Neutrophil (primary cell): ENCODE measurements at regions not wholly inside any gene's neighbourhood (a gene's known extent, or its start where the extent isn't known, plus 50 kb on each side); places are given as distances from the start of the nearest gene placed in this dataset.

Experiments
- H3K27ac ChIP-seq: fragments of 200-600 bp; sonication (generic); 2 replicates; pipeline ENCODE4 v1.5.1; 2016; ENCODE audit warnings: mild to moderate bottlenecking, moderate library complexity
- H3K27me3 ChIP-seq: fragments of 200-600 bp; sonication (generic); 2 replicates; pipeline ENCODE4 v1.6.0; 2016; ENCODE audit warnings: mild to moderate bottlenecking
- H3K36me3 ChIP-seq: fragments of 200-600 bp; sonication (generic); 2 replicates; pipeline ENCODE4 v1.5.1; 2017
- H3K4me1 ChIP-seq, 2 experiments: fragments of 200-600 bp in 1 of 2; sonication (generic) in 1 of 2; 1 replicate in 1 of 2; 2 replicates in 1 of 2; pipeline versions ENCODE4 v1.5.1 to v1.6.1; 2013 to 2016; ENCODE audit warnings: low read depth in 1 of 2, low read length in 1 of 2, mild to moderate bottlenecking in 1 of 2, moderate library complexity in 1 of 2; ENCODE audit not compliant: control insufficient read depth in 1 of 2, insufficient read depth in 1 of 2
- H3K4me3 ChIP-seq, 2 experiments: fragments of 200-600 bp in 1 of 2; sonication (generic) in 1 of 2; 1 replicate in 1 of 2; 2 replicates in 1 of 2; pipeline ENCODE4 v1.5.1; 2013 to 2016; ENCODE audit warnings: low read depth in 1 of 2, low read length in 1 of 2, mild to moderate bottlenecking in 1 of 2, moderate library complexity in 1 of 2
- H3K9me3 ChIP-seq: fragments of 200-600 bp; sonication (generic); 2 replicates; pipeline ENCODE4 v1.5.1; 2016
- CTCF ChIP-seq: fragments of 200-600 bp; sonication (generic); IDR thresholded peaks from 2 replicates; pipeline ENCODE4 v1.5.1; 2016; ENCODE audit warnings: antibody characterized with exemption

- Histone ChIP-seq H3K4me3 (no peak overlapping the region), H3K27ac (no peak overlapping the region), H3K27me3 (no peaks in the 10 kb centered on the region), H3K9me3 (no peaks in the 10 kb centered on the region), H3K4me1 (no peaks in the 10 kb centered on the region), H3K36me3 (no peaks in the 10 kb centered on the region)
- no peak for TF ChIP-seq CTCF
Measured at GRCh38 chr2:59180111-59180510, 939.0 kb upstream of the FANCL start.

- Histone ChIP-seq H3K27me3 (no peaks in the 10 kb centered on the region), H3K36me3 (no peaks in the 10 kb centered on the region), H3K4me3 (no peak overlapping the region), H3K9me3 (no peaks in the 10 kb centered on the region), H3K4me1 (no peaks in the 10 kb centered on the region), H3K27ac (no peak overlapping the region)
- TF ChIP-seq CTCF: no peak
Measured at GRCh38 chr2:59177748-59178147, 936.6 kb upstream of the FANCL start.

GRCh38 chr2:59176737-59177136, 935.6 kb upstream of the FANCL start:
- H3K4me1 ChIP-seq: no peaks in the 10 kb centered on the region
- H3K4me3 ChIP-seq: no peak overlapping the region
- TF ChIP-seq CTCF: no peak
- H3K27ac ChIP-seq: no peak overlapping the region
- no peaks in the 10 kb centered on the region for H3K27me3 ChIP-seq
- no peaks in the 10 kb centered on the region for H3K9me3 ChIP-seq
- no peaks in the 10 kb centered on the region for H3K36me3 ChIP-seq

DNA sequence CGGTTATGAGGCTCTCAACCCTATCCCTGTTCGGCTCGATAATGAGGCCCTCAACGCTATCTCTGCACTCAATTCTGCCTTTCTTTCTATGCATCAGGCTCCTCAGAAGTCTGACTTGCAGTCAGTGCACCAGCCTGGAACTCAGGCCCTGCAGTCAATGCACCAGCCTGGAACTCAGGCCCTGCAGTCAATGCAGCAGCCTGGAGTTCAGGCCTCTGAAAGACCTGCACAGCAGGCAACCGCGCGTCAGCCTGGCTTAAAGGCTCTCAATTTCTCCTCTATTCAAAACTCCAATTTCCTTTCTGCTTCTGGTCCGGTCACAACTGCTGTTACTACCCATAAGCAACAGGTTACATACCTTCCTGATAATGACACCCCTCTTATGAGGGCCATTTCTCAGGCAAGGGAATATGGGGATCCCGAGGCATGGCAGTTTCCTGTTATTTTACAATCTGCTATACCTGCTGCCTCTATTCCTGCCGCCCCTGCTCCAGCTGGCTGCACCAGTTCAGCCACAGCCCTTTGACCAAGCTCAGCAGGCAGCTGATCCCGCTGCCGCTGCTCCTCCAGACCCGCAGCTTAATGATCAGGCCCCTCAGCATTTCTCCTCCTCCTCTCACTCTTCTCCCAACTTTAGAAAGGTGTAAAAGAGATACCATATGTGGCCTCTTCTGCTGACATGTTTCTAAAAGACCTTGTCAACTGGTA, 933.6 kb upstream of the FANCL start:
- H3K36me3 ChIP-seq: no peaks in the 10 kb centered on the region
- H3K4me3 ChIP-seq: no peak overlapping the region
- TF ChIP-seq CTCF: no peak
- no peaks in the 10 kb centered on the region for H3K27me3 ChIP-seq
- no peaks in the 10 kb centered on the region for H3K4me1 ChIP-seq
- no peak overlapping the region for H3K27ac ChIP-seq
- no peaks in the 10 kb centered on the region for H3K9me3 ChIP-seq

GRCh38 chr2:59173325-59173724, 932.2 kb upstream of the FANCL start:
- no peaks in the 10 kb centered on the region for H3K9me3 ChIP-seq
- no peaks in the 10 kb centered on the region for H3K4me1 ChIP-seq
- no peaks in the 10 kb centered on the region for H3K36me3 ChIP-seq
- no peak overlapping the region for H3K27ac ChIP-seq
- no peaks in the 10 kb centered on the region for H3K27me3 ChIP-seq
- TF ChIP-seq CTCF: no peak
- no peak overlapping the region for H3K4me3 ChIP-seq

- H3K36me3 ChIP-seq: no peaks in the 10 kb centered on the region
Measured at GRCh38 chr2:59171019-59171418, 929.9 kb upstream of the FANCL start.

More at GRCh38 chr2:59171019-59171418, 929.9 kb upstream of the FANCL start:
- Histone ChIP-seq H3K9me3 (no peaks in the 10 kb centered on the region), H3K4me3 (no peak overlapping the region), H3K4me1 (no peaks in the 10 kb centered on the region), H3K27me3 (no peaks in the 10 kb centered on the region), H3K27ac (no peak overlapping the region)
- TF ChIP-seq CTCF: no peak
